B cell (primary cell): ENCODE measurements at regions not wholly inside any gene's neighbourhood (a gene's known extent, or its start where the extent isn't known, plus 50 kb on each side); places are given as distances from the start of the nearest gene placed in this dataset.
"Not testable (repeated sequence)": the region's sequence is repeated elsewhere in the genome, so short reads cannot be mapped to it uniquely, and the experiment has no call there.

Experiments
- ATAC-seq: fragments of 200-7000 bp; cut with Tn5 transposase; one replicate; pipeline ENCODE4 v1.10.0; 2021; ENCODE audit warnings: low read depth, mild to moderate bottlenecking, moderate number of reproducible peaks, moderate library complexity
- CTCF ChIA-PET: fragments of 350-600 bp; sonication (Branson Sonifier 250); formaldehyde crosslinking; loops from one replicate; lab custom pipeline; 2021; ENCODE audit warnings: antibody characterized with exemption, inconsistent platforms; lab: Charles Lee
- POLR2A ChIA-PET: fragments of 350-600 bp; sonication (Branson Sonifier 250); formaldehyde crosslinking; loops from one replicate; lab custom pipeline; 2021; ENCODE audit warnings: antibody characterized with exemption; lab: Charles Lee
- DNase-seq: peaks from one replicate; pipeline ENCODE4 v3.0.0; 2013
- H2AFZ ChIP-seq: 2 replicates; pipeline ENCODE4 v1.6.1; 2012; ENCODE audit warnings: mild to moderate bottlenecking, low read depth, low read length; ENCODE audit not compliant: insufficient read depth, poor library complexity, severe bottlenecking
- H3K27ac ChIP-seq, 2 donors: 1 replicate in 1 of 2; 2 replicates in 1 of 2; pipeline ENCODE4 v1.5.1; 2012 to 2013; ENCODE audit warnings: low read length in 2 of 2, mild to moderate bottlenecking in 2 of 2, moderate library complexity in 1 of 2
- H3K27me3 ChIP-seq, 4 experiments: fragments of 200-600 bp in 1 of 4; sonication (generic) in 1 of 4; replicated peaks in 1 of 4; 1 replicate in 2 of 4; 2 replicates in 2 of 4; pipeline versions ENCODE4 v1.6.1 to v1.7.0; 2013 to 2016; ENCODE audit warnings: low read length in 3 of 4, mild to moderate bottlenecking in 2 of 4, mixed read lengths in 1 of 4, moderate library complexity in 1 of 4; ENCODE audit not compliant: insufficient read depth in 4 of 4, control insufficient read depth in 3 of 4; ENCODE audit errors: control extremely low read depth in 1 of 4
- H3K36me3 ChIP-seq, 2 experiments: replicated peaks in 1 of 2; 1 replicate in 1 of 2; 2 replicates in 1 of 2; pipeline versions ENCODE4 v1.6.1 to v1.7.1; 2013; ENCODE audit warnings: low read length in 1 of 2; ENCODE audit not compliant: insufficient read depth in 2 of 2, control insufficient read depth in 1 of 2; ENCODE audit errors: control extremely low read depth in 1 of 2, extremely low read depth in 1 of 2
- H3K4me1 ChIP-seq, 2 donors: fragments of 200-600 bp in 1 of 2; sonication (generic) in 1 of 2; 1 replicate in 1 of 2; 2 replicates in 1 of 2; pipeline versions ENCODE4 v1.5.1 to v1.6.1; 2013 to 2017; ENCODE audit warnings: low read length in 2 of 2; ENCODE audit not compliant: control insufficient read depth in 2 of 2, insufficient read depth in 2 of 2
- H3K4me2 ChIP-seq: replicated peaks from 2 replicates; pipeline ENCODE3; 2012; ENCODE audit warnings: mild to moderate bottlenecking, low read depth, low read length; ENCODE audit not compliant: poor library complexity, severe bottlenecking
- H3K4me3 ChIP-seq, 5 experiments: fragments of 200-600 bp in 1 of 5; sonication (generic) in 1 of 5; 1 replicate in 3 of 5; 2 replicates in 2 of 5; pipeline versions ENCODE4 v1.5.1 to v1.7.0; 2011 to 2016; ENCODE audit warnings: low read length in 4 of 5, mild to moderate bottlenecking in 4 of 5, low read depth in 2 of 5, control low read depth in 1 of 5, moderate library complexity in 1 of 5; ENCODE audit not compliant: insufficient read depth in 1 of 5; ENCODE audit errors: control extremely low read depth in 1 of 5, extremely low read depth in 1 of 5
- H3K79me2 ChIP-seq: fragments of 200-600 bp; sonication (generic); one replicate; pipeline ENCODE4 v1.6.0; 2016; ENCODE audit warnings: low read length; ENCODE audit not compliant: control insufficient read depth, insufficient read depth
- H3K9ac ChIP-seq: fragments of 200-600 bp; sonication (generic); 2 replicates; pipeline ENCODE4 v1.6.1; 2017; ENCODE audit warnings: mild to moderate bottlenecking, low read length, moderate library complexity
- H3K9me3 ChIP-seq, 3 donors: one replicate each; pipeline versions ENCODE4 v1.6.1 to v1.7.1; 2013; ENCODE audit warnings: low read length in 2 of 3; ENCODE audit not compliant: control insufficient read depth in 2 of 3, insufficient read depth in 1 of 3; ENCODE audit errors: control extremely low read depth in 1 of 3
- H4K20me1 ChIP-seq: 2 replicates; pipeline ENCODE4 v1.6.0; 2012; ENCODE audit warnings: mild to moderate bottlenecking, low read length; ENCODE audit not compliant: insufficient read depth, control insufficient read depth, poor library complexity, severe bottlenecking
- H3K27ac Mint-ChIP-seq: one replicate; pipeline ENCODE4 v1.8.0; 2021; ENCODE audit warnings: mixed read lengths
- H3K27me3 Mint-ChIP-seq: one replicate; pipeline ENCODE4 v1.8.0; 2021; ENCODE audit warnings: mixed read lengths
- H3K4me1 Mint-ChIP-seq: one replicate; pipeline ENCODE4 v1.8.0; 2021; ENCODE audit warnings: mixed read lengths
- H3K4me3 Mint-ChIP-seq: one replicate; pipeline ENCODE4 v1.8.0; 2021; ENCODE audit warnings: mixed read lengths
- H3K9me3 Mint-ChIP-seq: one replicate; pipeline ENCODE4 v1.8.0; 2022; ENCODE audit warnings: mixed read lengths; ENCODE audit not compliant: insufficient read depth
- CTCF ChIP-seq: fragments of 200-600 bp; IDR thresholded peaks from one replicate; pipeline ENCODE4 v1.8.0; 2022; ENCODE audit warnings: antibody characterized with exemption, mild to moderate bottlenecking
- EZH2 ChIP-seq: IDR thresholded peaks from 2 replicates; pipeline ENCODE4 v1.6.1; 2012; ENCODE audit warnings: borderline replicate concordance, low read depth, mild to moderate bottlenecking, moderate library complexity, low read length; ENCODE audit not compliant: insufficient read depth, poor library complexity, severe bottlenecking
- WGBS: methylation state at CpG from one replicate; pipeline ENCODE4 v1.1.5; 2013; ENCODE audit warnings: missing lambda C conversion rate; ENCODE audit not compliant: insufficient coverage; 5-methylcytosine and 5-hydroxymethylcytosine counted together
- intact Hi-C: fragments of 100-400 bp; cut with micrococcal nuclease; formaldehyde crosslinking; loops from one replicate; pipeline ENCODE4 v1.10.0; 2022

- Mint-ChIP-seq H3K4me1 (no peaks in the 10 kb centered on the region), H3K9me3 (no peaks in the 10 kb centered on the region), H3K27me3 (peaks cover 14% of the 10 kb centered on the region), H3K27ac (no peak overlapping the region), H3K4me3 (no peak overlapping the region)
- H3K27me3 ChIP-seq: no peaks in the 10 kb centered on the region
- ATAC-seq (no peak), DNase-seq (no peak)
- POLR2A ChIA-PET: no interaction called here
- H4K20me1 ChIP-seq: no peaks in the 10 kb centered on the region
- no peaks in the 10 kb centered on the region for H3K36me3 ChIP-seq
- no peaks in the 10 kb centered on the region for H3K79me2 ChIP-seq
- CTCF ChIA-PET: no interaction called here
- no peak overlapping the region for H2AFZ ChIP-seq
- H3K4me1 ChIP-seq: no peaks in the 10 kb centered on the region
- H3K9ac ChIP-seq: no peak overlapping the region
- H3K9me3 ChIP-seq: no peaks in the 10 kb centered on the region
- no peak overlapping the region for H3K4me2 ChIP-seq
- H3K27ac ChIP-seq: no peak overlapping the region
- 100% methylated on average over 1 of the region's 2 CpGs for WGBS
- H3K4me3 ChIP-seq: no peak overlapping the region
- TF ChIP-seq CTCF (no peak), EZH2 (no peak)
- intact Hi-C loops: no loop called here
These were observed 152.5 kb downstream of the USP22 start for GRCh38 chr17:20890338-20890737.

- H3K9me3 ChIP-seq, H3K9me3 Mint-ChIP-seq, CTCF ChIA-PET, DNase-seq, H3K9ac ChIP-seq, H3K36me3 ChIP-seq, POLR2A ChIA-PET, H3K4me1 Mint-ChIP-seq, H3K4me1 ChIP-seq, H3K4me3 Mint-ChIP-seq, H3K4me2 ChIP-seq, H3K27ac ChIP-seq, H3K4me3 ChIP-seq, ATAC-seq, H4K20me1 ChIP-seq, H3K79me2 ChIP-seq, intact Hi-C loops, H3K27me3 ChIP-seq, H3K27me3 Mint-ChIP-seq, H2AFZ ChIP-seq, H3K27ac Mint-ChIP-seq: not testable (repeated sequence)
- 98% methylated on average over 6 of the region's 18 CpGs for WGBS
These were observed 147.4 kb downstream of the USP22 start for GRCh38 chr17:20895426-20895825.
